Astrocyte (in vitro differentiated cells and primary cell): ENCODE measurements at regions not wholly inside any gene's neighbourhood (a gene's known extent, or its start where the extent isn't known, plus 50 kb on each side); places are given as distances from the start of the nearest gene placed in this dataset.

Source experiments
- EZH2 ChIP-seq: IDR thresholded peaks from 2 replicates; pipeline ENCODE4 v1.6.1; 2012; ENCODE audit warnings: mild to moderate bottlenecking, low read length, inconsistent platforms; ENCODE audit not compliant: insufficient read depth
- TF ChIP-seq, protein P1 (sequence below): IDR thresholded peaks from 2 replicates; pipeline ENCODE4 v1.5.1; 2011; ENCODE audit warnings: low read depth, mild to moderate bottlenecking, inconsistent platforms, low read length, moderate library complexity; ENCODE audit not compliant: insufficient read depth

DNA sequence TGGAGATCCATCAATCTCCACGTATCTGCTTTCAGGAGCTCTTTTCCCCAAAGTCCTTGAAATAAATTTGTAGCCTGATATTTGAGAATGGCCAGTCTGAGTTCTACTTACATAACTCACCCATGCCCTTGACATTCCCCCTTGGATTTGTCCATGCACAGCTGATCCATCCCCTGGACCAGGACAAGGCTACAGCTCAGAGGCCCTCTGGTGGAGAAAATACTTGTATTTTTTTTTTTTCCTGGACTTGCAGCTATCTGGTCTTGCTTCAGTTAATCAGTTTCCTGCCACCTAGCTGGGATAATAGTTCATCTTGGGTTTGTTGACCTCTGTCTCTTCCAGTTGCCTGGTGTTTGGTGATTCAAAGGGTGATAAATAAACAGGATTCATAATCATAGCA, 467.6 kb downstream of the DHX35 start:
- TF ChIP-seq, protein P1, sequence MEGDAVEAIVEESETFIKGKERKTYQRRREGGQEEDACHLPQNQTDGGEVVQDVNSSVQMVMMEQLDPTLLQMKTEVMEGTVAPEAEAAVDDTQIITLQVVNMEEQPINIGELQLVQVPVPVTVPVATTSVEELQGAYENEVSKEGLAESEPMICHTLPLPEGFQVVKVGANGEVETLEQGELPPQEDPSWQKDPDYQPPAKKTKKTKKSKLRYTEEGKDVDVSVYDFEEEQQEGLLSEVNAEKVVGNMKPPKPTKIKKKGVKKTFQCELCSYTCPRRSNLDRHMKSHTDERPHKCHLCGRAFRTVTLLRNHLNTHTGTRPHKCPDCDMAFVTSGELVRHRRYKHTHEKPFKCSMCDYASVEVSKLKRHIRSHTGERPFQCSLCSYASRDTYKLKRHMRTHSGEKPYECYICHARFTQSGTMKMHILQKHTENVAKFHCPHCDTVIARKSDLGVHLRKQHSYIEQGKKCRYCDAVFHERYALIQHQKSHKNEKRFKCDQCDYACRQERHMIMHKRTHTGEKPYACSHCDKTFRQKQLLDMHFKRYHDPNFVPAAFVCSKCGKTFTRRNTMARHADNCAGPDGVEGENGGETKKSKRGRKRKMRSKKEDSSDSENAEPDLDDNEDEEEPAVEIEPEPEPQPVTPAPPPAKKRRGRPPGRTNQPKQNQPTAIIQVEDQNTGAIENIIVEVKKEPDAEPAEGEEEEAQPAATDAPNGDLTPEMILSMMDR, result no peak
- no peak for TF ChIP-seq EZH2
